ENCODE measurements at regions not wholly inside any gene's neighbourhood (a gene's known extent, or its start where the extent isn't known, plus 50 kb on each side); places are given as distances from the start of the nearest gene placed in this dataset.
A peak's percentile ranks its signal among the peaks of the same experiment; 100 is the strongest.

DNA sequence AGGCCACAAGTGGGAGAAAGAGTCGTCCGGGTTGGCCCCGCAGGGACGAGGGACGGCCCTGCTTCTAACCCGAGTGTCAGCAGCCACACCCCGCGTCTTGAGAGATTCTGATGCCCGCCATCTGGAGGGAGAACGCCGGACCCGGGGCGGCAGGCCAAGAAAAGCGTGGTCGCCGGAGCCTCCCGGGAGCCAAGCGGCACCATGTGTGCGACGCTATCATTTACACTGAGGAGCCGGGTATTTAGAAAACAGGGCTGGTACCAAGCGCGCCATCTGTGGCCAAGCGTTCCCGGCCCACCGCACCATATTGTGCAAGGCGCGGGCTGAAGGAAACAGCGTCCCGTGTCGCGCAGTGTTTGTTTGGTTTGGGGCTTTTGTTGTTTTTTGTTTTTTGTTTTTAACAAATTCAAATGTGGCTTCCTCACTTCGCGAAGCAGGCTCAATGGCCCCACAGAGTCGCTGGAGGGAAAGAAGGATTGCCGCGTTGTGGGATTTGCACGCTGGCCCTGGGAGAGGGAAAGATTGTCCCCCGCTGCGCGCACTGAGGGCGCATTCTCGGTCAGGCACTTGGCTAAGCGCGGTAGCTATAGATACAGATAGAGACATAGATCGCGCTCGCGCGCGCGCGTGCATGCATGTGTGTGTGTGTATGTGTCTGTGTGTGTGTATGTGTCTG lies 153.8 kb downstream of the BCL11B start:
- TF ChIP-seq ZFP69B (tag by site-specific recombination; IDR thresholded peaks at IDR 0.05) (no peak), ZNF600 (tag by site-specific recombination; IDR thresholded peaks at IDR 0.05) (no peak), BCL11A (tag by site-specific recombination; IDR thresholded peaks at IDR 0.05; ENCODE audit: low read depth) (no peak), ZFP37 (tag by site-specific recombination; IDR thresholded peaks at IDR 0.05) (no peak), ZNF768 (tag by site-specific recombination; IDR thresholded peaks at IDR 0.05) (no peak)
- TF ChIP-seq, protein P1, sequence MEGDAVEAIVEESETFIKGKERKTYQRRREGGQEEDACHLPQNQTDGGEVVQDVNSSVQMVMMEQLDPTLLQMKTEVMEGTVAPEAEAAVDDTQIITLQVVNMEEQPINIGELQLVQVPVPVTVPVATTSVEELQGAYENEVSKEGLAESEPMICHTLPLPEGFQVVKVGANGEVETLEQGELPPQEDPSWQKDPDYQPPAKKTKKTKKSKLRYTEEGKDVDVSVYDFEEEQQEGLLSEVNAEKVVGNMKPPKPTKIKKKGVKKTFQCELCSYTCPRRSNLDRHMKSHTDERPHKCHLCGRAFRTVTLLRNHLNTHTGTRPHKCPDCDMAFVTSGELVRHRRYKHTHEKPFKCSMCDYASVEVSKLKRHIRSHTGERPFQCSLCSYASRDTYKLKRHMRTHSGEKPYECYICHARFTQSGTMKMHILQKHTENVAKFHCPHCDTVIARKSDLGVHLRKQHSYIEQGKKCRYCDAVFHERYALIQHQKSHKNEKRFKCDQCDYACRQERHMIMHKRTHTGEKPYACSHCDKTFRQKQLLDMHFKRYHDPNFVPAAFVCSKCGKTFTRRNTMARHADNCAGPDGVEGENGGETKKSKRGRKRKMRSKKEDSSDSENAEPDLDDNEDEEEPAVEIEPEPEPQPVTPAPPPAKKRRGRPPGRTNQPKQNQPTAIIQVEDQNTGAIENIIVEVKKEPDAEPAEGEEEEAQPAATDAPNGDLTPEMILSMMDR (tag by site-specific recombination; IDR thresholded peaks at IDR 0.05) = peak; percentile 36; the same call in 1 of the 2 replicates
- TF ChIP-seq, protein P2, sequence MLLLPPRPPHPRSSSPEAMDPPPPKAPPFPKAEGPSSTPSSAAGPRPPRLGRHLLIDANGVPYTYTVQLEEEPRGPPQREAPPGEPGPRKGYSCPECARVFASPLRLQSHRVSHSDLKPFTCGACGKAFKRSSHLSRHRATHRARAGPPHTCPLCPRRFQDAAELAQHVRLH (tag by site-specific recombination; IDR thresholded peaks at IDR 0.05) = no peak
- TF ChIP-seq, protein P3, sequence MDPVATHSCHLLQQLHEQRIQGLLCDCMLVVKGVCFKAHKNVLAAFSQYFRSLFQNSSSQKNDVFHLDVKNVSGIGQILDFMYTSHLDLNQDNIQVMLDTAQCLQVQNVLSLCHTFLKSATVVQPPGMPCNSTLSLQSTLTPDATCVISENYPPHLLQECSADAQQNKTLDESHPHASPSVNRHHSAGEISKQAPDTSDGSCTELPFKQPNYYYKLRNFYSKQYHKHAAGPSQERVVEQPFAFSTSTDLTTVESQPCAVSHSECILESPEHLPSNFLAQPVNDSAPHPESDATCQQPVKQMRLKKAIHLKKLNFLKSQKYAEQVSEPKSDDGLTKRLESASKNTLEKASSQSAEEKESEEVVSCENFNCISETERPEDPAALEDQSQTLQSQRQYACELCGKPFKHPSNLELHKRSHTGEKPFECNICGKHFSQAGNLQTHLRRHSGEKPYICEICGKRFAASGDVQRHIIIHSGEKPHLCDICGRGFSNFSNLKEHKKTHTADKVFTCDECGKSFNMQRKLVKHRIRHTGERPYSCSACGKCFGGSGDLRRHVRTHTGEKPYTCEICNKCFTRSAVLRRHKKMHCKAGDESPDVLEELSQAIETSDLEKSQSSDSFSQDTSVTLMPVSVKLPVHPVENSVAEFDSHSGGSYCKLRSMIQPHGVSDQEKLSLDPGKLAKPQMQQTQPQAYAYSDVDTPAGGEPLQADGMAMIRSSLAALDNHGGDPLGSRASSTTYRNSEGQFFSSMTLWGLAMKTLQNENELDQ (tag by site-specific recombination; IDR thresholded peaks at IDR 0.05; ENCODE audit: low read depth) = no peak
- TF ChIP-seq, protein P4, sequence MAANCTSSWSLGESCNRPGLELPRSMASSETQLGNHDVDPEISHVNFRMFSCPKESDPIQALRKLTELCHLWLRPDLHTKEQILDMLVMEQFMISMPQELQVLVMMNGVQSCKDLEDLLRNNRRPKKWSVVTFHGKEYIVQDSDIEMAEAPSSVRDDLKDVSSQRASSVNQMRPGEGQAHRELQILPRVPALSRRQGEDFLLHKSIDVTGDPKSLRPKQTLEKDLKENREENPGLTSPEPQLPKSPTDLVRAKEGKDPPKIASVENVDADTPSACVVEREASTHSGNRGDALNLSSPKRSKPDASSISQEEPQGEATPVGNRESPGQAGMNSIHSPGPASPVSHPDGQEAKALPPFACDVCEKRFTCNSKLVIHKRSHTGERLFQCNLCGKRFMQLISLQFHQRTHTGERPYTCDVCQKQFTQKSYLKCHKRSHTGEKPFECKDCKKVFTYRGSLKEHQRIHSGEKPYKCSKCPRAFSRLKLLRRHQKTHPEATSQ (tag by site-specific recombination; IDR thresholded peaks at IDR 0.05) = no peak
